Spleen (tissue), 7 donors: ENCODE measurements at regions not wholly inside any gene's neighbourhood (a gene's known extent, or its start where the extent isn't known, plus 50 kb on each side); places are given as distances from the start of the nearest gene placed in this dataset.

ENCODE experiments used
- CTCF ChIP-seq, 11 experiments: fragments of 200-600 bp in 7 of 11; fragments of 450-650 bp in 4 of 11; sonication (generic) in 4 of 11; IDR thresholded peaks in 8 of 11; conservative IDR thresholded peaks in 3 of 11; 1 replicate in 7 of 11; 2 replicates in 4 of 11; pipeline versions ENCODE4 v1.4.0 to v1.8.0; 2016 to 2021; ENCODE audit warnings: antibody characterized with exemption in 11 of 11, inconsistent platforms in 4 of 11, mild to moderate bottlenecking in 1 of 11
- POLR2A ChIP-seq, 3 donors: fragments of 450-650 bp; IDR thresholded peaks; one replicate each; pipeline ENCODE4 v1.5.1; 2017; ENCODE audit warnings: antibody characterized with exemption in 3 of 3, mild to moderate bottlenecking in 1 of 3
- POLR2AphosphoS5 ChIP-seq, 3 donors: sonication (generic); formaldehyde crosslinking; IDR thresholded peaks; one replicate each; pipeline ENCODE4 v1.5.1; 2017; ENCODE audit warnings: antibody characterized with exemption in 3 of 3
- donor health status: DM: no; HTN: no; CAD: no; lungs with moderate emphysema.
- donor health status: DM: no; HTN: no; CAD: no.
- donor health status: DM: no; HTN: no; CAD: no.

- TF ChIP-seq CTCF (IDR thresholded peaks at IDR 0.05 in 8 of 11, conservative IDR thresholded peaks at IDR 0.05 in 3 of 11) (no peak), POLR2A (IDR thresholded peaks at IDR 0.05) (no peak), POLR2AphosphoS5 (IDR thresholded peaks at IDR 0.05) (no peak)
Measured at GRCh38 chr13:33727297-33728083, 90.5 kb upstream of the RFC3 start.
